Thyroid gland (tissue), 4 donors: ENCODE measurements at regions not wholly inside any gene's neighbourhood (a gene's known extent, or its start where the extent isn't known, plus 50 kb on each side); places are given as distances from the start of the nearest gene placed in this dataset. TPM values are rescaled to one million over a fixed set of nuclear protein-coding genes. Genes with fewer than 3 reads are reported as not detected.

ENCODE experiments used
- DNase-seq, 2 donors: peaks; one replicate each; pipeline ENCODE4 v3.0.0-alpha.2; 2019
- H3K27ac ChIP-seq, 3 donors: fragments of 200-600 bp; sonication (generic); 1 replicate in 2 of 3; 2 replicates in 1 of 3; pipeline ENCODE4 v1.5.1; 2016 to 2019; ENCODE audit warnings: mild to moderate bottlenecking in 1 of 3, moderate library complexity in 1 of 3
- H3K27me3 ChIP-seq: fragments of 200-600 bp; sonication (generic); one replicate; pipeline ENCODE4 v1.5.1; 2019
- H3K36me3 ChIP-seq, 2 donors: fragments of 200-600 bp; sonication (generic); one replicate each; pipeline ENCODE4 v1.5.1; 2016 to 2019
- H3K4me1 ChIP-seq, 2 donors: fragments of 200-600 bp; sonication (generic); one replicate each; pipeline ENCODE4 v1.5.1; 2017 to 2019
- H3K4me3 ChIP-seq, 3 donors: fragments of 200-600 bp; sonication (generic); replicated peaks in 1 of 3; 1 replicate in 2 of 3; 2 replicates in 1 of 3; pipeline ENCODE4 v1.5.1; 2016; ENCODE audit warnings: mild to moderate bottlenecking in 1 of 3
- H3K9me3 ChIP-seq: fragments of 200-600 bp; sonication (generic); one replicate; pipeline ENCODE4 v1.5.1; 2017
- POLR2A ChIP-seq, 2 donors: fragments of 450-650 bp; IDR thresholded peaks; one replicate each; pipeline ENCODE4 v1.6.1; 2017; ENCODE audit warnings: antibody characterized with exemption in 2 of 2, mild to moderate bottlenecking in 2 of 2, moderate library complexity in 1 of 2
- WGBS, 2 donors: methylation state at CpG; one replicate each; pipeline ENCODE4 v1.1.5; 2017; 5-methylcytosine and 5-hydroxymethylcytosine counted together
- intact Hi-C: fragments of 100-400 bp; cut with DNase I; formaldehyde crosslinking; loops from one replicate; pipeline ENCODE4 v1.15.1; 2023
- small RNA-seq: library from RNA; depleted of rRNA; stranded (forward); fragments of <200 nt; gene quantifications from one replicate; pipeline ENCODE3, GENCODE V24; 2016
- TF ChIP-seq, protein P1 (sequence below), 6 experiments: fragments of 200-600 bp in 3 of 6; fragments of 450-650 bp in 3 of 6; sonication (generic) in 3 of 6; IDR thresholded peaks; one replicate each; pipeline ENCODE4 v1.5.1; 2016 to 2019; ENCODE audit warnings: antibody characterized with exemption in 6 of 6, mild to moderate bottlenecking in 2 of 6, inconsistent platforms in 1 of 6, moderate library complexity in 1 of 6

DNA sequence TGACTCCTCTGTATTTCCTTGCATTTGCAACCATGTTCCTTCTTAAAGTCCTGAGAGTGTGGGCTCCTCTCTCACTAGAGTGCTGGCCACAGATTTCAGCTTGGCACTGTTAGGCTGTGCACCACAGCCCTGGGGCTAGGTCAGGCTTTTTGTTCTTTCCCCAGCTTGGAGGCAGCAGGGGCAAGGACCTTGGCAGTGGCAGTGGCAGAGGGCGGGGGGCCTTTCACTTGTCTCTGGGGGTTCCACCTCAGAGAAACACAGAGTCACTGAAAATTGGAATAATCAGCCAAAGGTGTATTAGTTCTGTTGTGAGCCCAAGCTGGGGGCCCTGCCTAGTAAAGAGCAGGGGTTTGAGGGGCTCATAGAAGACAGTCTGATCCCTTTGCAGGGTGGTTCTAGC is 142.8 kb upstream of the CT83 start:
- no peak for DNase-seq
- H3K36me3 ChIP-seq, result no peaks in the 10 kb centered on the region
- H3K27me3 ChIP-seq, result no peaks in the 10 kb centered on the region
- WGBS, 2 donors, result 83% methylated on average over 1 of the region's 1 CpG; no CpG with 5 or more reads in 1 of the 2 donors
- H3K4me1 ChIP-seq, result no peaks in the 10 kb centered on the region
- no peak overlapping the region for H3K27ac ChIP-seq
- intact Hi-C loops, result no loop called here
- TF ChIP-seq, protein P1, sequence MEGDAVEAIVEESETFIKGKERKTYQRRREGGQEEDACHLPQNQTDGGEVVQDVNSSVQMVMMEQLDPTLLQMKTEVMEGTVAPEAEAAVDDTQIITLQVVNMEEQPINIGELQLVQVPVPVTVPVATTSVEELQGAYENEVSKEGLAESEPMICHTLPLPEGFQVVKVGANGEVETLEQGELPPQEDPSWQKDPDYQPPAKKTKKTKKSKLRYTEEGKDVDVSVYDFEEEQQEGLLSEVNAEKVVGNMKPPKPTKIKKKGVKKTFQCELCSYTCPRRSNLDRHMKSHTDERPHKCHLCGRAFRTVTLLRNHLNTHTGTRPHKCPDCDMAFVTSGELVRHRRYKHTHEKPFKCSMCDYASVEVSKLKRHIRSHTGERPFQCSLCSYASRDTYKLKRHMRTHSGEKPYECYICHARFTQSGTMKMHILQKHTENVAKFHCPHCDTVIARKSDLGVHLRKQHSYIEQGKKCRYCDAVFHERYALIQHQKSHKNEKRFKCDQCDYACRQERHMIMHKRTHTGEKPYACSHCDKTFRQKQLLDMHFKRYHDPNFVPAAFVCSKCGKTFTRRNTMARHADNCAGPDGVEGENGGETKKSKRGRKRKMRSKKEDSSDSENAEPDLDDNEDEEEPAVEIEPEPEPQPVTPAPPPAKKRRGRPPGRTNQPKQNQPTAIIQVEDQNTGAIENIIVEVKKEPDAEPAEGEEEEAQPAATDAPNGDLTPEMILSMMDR (IDR thresholded peaks at IDR 0.05), result no peak
- TF ChIP-seq POLR2A (IDR thresholded peaks at IDR 0.05), result no peak
- no peak overlapping the region for H3K4me3 ChIP-seq
- H3K9me3 ChIP-seq, result no peaks in the 10 kb centered on the region

DNA sequence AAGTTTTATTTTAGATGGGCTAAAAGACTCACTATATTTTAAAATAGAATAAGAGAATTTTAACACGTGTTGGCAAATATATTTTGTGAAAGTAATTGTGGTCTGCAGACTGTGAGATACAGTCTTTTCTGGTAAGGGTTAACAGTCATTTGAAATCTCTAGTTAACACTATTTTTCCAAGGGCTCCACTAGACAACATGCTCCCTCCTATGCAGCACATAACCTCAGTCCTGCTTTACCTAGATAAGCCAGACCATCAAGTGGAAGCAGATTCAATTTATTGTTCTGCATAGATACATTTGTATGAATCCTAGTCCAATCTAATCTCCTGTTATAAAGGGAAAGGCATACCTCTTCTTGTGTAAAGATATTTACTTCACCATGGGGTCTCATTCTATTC is 133.2 kb upstream of the CT83 start:
- no peak for DNase-seq
- intact Hi-C loops, result no loop called here
- H3K4me3 ChIP-seq, result no peak overlapping the region
- H3K27ac ChIP-seq, result no peak overlapping the region
- no peaks in the 10 kb centered on the region for H3K27me3 ChIP-seq
- H3K9me3 ChIP-seq, result no peaks in the 10 kb centered on the region
- 87% methylated on average over 1 of the region's 1 CpG for WGBS, 2 donors
- no peaks in the 10 kb centered on the region for H3K4me1 ChIP-seq
- H3K36me3 ChIP-seq, result no peaks in the 10 kb centered on the region
- TF ChIP-seq POLR2A (IDR thresholded peaks at IDR 0.05), result no peak
- TF ChIP-seq, protein P1 (IDR thresholded peaks at IDR 0.05), result no peak

Small RNA genes in the stretch of these regions (small RNA-seq; reads per million reads assigned to genes)
- not detected for gene RNU6-1323P
